ENCODE measurements at regions not wholly inside any gene's neighbourhood (a gene's known extent, or its start where the extent isn't known, plus 50 kb on each side); places are given as distances from the start of the nearest gene placed in this dataset.

DNA sequence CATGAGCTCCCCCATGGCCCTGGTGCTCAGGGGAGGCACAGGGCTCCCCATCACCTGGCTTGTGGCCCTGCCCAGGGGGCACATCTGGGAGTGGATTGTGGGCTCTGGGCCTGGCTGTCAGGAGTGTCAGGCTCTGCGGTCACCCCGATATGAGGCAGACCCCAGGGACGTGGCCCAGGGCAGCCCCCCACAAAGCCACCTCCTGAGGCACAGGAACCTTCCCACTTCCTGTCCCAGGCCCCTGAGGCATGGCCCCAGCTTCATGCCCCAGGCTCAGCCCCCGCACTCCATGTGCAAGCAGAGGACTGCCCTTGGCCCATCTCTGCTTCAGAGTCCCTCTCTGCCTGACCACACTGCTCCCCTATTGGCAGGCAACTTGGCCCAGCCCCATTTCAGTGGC lies 160.3 kb downstream of the PCTP start:
- TF ChIP-seq, protein P1, sequence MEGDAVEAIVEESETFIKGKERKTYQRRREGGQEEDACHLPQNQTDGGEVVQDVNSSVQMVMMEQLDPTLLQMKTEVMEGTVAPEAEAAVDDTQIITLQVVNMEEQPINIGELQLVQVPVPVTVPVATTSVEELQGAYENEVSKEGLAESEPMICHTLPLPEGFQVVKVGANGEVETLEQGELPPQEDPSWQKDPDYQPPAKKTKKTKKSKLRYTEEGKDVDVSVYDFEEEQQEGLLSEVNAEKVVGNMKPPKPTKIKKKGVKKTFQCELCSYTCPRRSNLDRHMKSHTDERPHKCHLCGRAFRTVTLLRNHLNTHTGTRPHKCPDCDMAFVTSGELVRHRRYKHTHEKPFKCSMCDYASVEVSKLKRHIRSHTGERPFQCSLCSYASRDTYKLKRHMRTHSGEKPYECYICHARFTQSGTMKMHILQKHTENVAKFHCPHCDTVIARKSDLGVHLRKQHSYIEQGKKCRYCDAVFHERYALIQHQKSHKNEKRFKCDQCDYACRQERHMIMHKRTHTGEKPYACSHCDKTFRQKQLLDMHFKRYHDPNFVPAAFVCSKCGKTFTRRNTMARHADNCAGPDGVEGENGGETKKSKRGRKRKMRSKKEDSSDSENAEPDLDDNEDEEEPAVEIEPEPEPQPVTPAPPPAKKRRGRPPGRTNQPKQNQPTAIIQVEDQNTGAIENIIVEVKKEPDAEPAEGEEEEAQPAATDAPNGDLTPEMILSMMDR (IDR thresholded peaks at IDR 0.05 in 8 of 11, conservative IDR thresholded peaks at IDR 0.05 in 3 of 11) = no peak
- TF ChIP-seq POLR2A (IDR thresholded peaks at IDR 0.05) = no peak

All from spleen (tissue), 7 donors.